Lower leg skin (tissue), 3 donors: ENCODE measurements at regions not wholly inside any gene's neighbourhood (a gene's known extent, or its start where the extent isn't known, plus 50 kb on each side); places are given as distances from the start of the nearest gene placed in this dataset.

Experiments used
- POLR2A ChIP-seq, 2 donors: fragments of 450-650 bp; IDR thresholded peaks; one replicate each; pipeline ENCODE4 v1.6.1; 2016 to 2017; ENCODE audit warnings: antibody characterized with exemption in 2 of 2, mild to moderate bottlenecking in 1 of 2, moderate library complexity in 1 of 2
- TF ChIP-seq, protein P1 (sequence below), 3 donors: fragments of 450-650 bp; IDR thresholded peaks; one replicate each; pipeline ENCODE4 v1.5.1; 2016; ENCODE audit warnings: antibody characterized with exemption in 3 of 3, mild to moderate bottlenecking in 3 of 3, moderate library complexity in 2 of 3

- TF ChIP-seq, protein P1, sequence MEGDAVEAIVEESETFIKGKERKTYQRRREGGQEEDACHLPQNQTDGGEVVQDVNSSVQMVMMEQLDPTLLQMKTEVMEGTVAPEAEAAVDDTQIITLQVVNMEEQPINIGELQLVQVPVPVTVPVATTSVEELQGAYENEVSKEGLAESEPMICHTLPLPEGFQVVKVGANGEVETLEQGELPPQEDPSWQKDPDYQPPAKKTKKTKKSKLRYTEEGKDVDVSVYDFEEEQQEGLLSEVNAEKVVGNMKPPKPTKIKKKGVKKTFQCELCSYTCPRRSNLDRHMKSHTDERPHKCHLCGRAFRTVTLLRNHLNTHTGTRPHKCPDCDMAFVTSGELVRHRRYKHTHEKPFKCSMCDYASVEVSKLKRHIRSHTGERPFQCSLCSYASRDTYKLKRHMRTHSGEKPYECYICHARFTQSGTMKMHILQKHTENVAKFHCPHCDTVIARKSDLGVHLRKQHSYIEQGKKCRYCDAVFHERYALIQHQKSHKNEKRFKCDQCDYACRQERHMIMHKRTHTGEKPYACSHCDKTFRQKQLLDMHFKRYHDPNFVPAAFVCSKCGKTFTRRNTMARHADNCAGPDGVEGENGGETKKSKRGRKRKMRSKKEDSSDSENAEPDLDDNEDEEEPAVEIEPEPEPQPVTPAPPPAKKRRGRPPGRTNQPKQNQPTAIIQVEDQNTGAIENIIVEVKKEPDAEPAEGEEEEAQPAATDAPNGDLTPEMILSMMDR (IDR thresholded peaks at IDR 0.05): no peak
- TF ChIP-seq POLR2A (IDR thresholded peaks at IDR 0.05): no peak
These were observed 155.8 kb downstream of the RBM46 start for GRCh38 chr4:154936873-154937272.
